ENCODE measurements at regions not wholly inside any gene's neighbourhood (a gene's known extent, or its start where the extent isn't known, plus 50 kb on each side); places are given as distances from the start of the nearest gene placed in this dataset.

DNA sequence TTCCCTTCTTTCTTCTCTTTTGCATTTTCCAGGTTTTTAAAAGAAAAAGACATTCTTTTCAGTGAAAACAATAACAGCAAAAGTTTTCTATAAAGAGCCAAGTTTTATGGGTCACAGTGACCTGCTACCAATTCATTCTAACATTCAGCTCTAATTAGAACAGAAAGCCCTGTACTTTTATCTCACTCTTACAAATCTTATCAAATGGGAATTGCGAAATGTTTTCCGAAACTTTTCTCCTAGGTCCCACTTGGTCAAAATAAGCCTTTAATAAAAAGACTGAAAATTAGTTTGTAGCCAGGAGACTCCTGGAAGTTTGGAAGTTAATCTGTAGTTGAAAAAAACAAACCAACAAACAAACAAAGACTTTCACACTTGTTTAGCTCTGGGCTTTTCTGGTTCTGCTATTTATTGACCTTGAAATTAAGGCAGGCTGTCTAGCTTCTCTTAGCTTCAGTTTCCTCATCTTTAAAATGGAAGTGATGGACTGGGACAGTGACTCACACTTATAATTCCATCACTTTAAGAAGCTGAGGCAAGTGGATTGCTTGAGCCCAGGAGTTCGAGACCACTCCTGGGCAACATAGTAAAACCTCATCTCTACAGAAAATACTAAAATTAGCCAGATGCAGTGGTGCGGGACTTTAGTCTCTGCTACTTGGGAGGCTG lies 613.5 kb upstream of the CDH4 start:
- DNase-seq (ENCODE audit: low spot score) = no peak

DNA sequence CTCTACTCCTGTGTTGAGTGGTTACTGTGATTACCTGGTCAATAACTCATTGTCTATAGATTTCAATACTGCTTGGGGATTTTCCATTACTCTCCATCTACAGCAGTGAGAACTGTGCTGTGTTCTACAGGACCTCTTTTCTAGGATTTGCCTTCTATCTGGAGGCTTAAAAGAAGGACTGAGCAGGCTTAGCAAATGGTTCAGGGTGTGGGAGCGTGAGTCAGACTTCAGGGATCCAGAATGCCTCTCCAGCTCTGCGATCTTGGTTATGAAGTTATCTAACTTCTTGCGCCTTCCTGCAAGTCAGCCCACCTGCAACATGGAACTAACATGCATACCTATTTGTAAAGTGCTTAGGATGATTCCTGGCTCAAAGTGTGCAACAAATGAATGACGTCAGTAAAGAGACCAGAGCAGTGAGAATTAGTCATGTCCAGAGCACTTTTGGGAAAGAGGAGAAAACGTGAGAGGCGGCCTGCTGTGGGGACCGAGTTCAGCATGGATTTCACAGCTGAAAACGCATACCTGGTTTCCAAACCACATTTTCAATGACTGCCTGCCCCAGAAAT lies 610.1 kb upstream of the CDH4 start:
- no peak for DNase-seq (ENCODE audit: low spot score)

DNA sequence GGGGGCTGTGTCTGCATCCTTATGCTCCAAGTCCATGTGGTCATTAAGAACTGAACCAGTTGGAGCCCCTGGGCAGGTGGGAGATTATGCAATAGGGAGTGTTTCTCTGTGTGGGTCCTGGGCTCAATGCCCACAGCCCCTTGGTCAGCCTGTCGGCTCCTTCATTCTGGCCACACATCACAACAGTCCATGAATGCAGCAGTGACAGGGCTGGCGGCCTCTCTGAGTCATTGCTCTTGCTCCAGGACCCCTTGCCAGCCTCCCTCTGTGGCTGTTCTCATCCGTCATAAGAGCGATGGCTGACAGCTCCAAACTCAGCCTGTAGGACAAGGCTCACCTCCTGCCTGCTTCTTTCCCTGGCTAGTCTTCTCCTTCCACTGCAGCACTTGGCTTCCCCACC lies 609.5 kb upstream of the CDH4 start:
- DNase-seq (ENCODE audit: low spot score) = no peak

GRCh38 chr20:60648556-60648955 lies 603.5 kb upstream of the CDH4 start:
- no peak for DNase-seq (ENCODE audit: low spot score)

DNA sequence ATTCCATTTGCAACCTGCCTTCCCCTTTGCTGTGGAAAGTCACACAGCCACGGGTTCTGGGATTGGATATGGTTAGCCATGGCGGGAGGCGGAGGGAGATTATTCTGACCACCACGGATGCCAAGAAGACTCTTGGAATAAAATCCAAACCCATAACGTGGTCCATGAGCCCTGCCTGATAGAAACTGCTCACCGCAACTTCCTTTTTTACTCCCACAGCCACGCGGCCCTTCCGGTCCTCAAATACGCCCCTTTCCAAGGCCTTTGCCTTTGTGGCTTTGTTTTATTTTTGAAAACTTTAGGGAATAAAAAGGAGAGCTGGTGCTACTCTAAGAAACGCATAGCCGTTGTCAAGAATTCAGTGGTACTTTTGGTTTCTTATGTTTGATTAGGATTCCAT lies 602.5 kb upstream of the CDH4 start:
- no peak for DNase-seq (ENCODE audit: low spot score)

GRCh38 chr20:60650087-60650486 lies 602.0 kb upstream of the CDH4 start:
- no peak for DNase-seq (ENCODE audit: low spot score)

DNA sequence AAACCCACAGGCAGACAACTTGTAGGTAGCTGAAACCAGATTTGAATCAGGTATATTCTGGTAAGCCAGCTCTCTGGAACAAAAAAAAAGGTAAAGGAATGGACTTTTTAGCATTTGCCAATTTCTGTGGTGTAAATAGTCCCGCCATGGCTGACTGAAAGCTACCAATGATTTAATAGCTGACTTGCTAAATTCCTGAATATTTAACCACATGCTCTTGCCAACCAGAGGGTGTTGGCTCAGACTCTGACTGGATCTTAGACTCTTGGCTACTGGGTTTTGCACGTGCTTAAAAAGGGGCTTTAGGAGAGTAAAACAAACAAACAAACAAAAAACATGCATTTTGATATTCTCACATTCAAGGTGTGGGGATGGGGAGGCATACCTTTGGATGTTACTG lies 600.0 kb upstream of the CDH4 start:
- DNase-seq (ENCODE audit: low spot score) = no peak

DNA sequence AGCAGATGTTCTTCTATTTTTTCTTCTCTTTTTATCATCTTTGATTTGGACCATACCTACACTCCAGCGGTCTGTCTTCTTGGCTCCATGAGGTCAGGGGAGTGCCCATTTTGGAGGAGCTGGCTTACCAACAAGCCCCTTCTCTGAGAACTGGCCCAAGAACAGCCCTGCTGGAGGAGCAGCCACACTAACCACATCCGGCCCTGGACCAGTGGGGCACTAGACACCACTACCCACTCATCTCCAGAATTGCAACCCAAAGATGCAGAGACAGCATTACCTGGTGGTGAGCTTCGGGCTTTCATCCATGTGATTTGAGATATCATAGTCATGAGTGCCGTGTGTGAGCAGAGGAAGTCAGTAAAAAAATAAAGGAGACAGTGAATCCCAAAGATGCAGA lies 599.4 kb upstream of the CDH4 start:
- no peak for DNase-seq (ENCODE audit: low spot score)

GRCh38 chr20:60653111-60653845 lies 598.8 kb upstream of the CDH4 start:
- no peak for DNase-seq (ENCODE audit: low spot score)

GRCh38 chr20:60658681-60659080 lies 593.4 kb upstream of the CDH4 start:
- no peak for DNase-seq (ENCODE audit: low spot score)

DNA sequence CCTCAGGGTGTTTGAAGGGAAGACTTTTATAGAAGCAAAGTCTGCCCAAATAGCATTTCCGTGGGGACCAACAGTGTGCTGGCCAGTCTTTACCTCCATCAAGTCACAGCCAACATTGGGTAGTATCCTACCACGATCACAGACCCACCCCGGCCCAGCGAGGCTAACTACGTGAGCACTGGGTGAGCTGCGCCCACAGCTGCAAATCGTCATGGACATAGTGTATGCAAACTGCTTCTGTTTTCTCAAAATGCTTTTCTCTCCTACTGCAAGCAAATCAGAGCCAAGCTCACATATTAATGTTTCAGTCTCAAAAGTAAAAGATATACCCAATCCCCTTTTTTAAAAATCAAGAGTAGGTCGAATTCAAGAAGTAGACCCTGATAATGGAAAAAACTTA lies 592.8 kb upstream of the CDH4 start:
- DNase-seq (ENCODE audit: low spot score) = no peak

- DNase-seq (ENCODE audit: low spot score) = no peak
Measured at GRCh38 chr20:60662307-60662706, 589.8 kb upstream of the CDH4 start.

DNA sequence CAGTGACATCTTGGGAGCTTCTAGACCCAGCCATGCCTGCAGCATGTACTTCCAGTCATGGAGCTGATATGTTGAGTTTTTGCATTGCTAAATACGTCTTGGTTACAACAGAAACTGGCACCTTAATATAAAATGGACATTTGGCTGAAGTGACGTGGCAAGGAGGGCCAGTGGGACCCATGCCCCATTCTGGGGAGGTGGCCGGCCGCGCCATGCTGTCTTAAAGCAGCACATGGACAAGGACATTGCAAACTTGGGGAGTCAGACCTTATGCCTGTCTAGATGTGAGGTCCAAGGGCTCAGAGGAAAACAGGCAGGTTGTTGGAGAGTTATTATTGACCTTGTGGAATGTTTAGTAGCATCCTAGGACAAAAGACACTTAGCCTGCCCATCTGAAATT lies 588.0 kb upstream of the CDH4 start:
- no peak for DNase-seq (ENCODE audit: low spot score)

DNA sequence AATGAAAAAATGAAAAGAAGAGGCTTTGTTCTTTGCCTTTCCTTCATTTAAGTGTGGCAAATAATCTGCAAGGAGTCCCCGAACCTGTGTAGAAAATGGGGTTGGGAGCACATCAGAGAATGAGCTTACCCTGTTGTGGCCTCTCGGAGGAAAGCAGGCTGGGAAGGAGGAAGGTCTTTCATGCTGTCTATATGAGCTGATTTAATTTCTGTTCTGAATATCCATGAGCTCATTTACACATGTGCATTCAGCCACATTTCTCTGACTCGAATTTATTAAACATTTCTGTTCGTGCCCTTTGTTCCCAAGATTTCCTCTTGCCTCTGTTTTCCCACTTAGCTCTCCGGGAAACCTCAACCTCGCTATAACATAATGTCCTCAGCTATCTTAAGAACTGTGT lies 584.4 kb upstream of the CDH4 start:
- DNase-seq (ENCODE audit: low spot score) = no peak

- no peak for DNase-seq (ENCODE audit: low spot score)
Measured at GRCh38 chr20:60669211-60669610, 582.9 kb upstream of the CDH4 start.

GRCh38 chr20:60676011-60676410 lies 576.0 kb upstream of the CDH4 start:
- DNase-seq (ENCODE audit: low spot score) = no peak

DNA sequence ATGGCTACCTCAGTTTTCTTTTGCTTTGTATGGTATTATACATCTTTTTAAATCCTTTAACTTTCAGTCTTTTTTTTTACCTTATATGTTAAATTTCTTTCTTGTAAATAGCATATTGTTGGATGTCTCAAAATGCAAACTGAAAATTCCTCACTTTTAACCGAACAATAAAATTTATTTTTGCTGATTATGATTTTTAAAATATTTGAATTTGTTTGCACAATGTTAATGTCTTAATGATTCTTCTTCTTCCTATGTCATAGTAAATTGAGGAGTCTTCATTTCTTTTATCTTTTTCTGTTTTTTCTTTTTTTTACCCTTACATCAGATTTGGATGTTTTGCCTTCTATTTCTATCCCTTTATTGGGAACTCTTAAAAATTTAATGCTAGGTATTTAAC lies 574.2 kb upstream of the CDH4 start:
- DNase-seq (ENCODE audit: low spot score) = no peak

DNA sequence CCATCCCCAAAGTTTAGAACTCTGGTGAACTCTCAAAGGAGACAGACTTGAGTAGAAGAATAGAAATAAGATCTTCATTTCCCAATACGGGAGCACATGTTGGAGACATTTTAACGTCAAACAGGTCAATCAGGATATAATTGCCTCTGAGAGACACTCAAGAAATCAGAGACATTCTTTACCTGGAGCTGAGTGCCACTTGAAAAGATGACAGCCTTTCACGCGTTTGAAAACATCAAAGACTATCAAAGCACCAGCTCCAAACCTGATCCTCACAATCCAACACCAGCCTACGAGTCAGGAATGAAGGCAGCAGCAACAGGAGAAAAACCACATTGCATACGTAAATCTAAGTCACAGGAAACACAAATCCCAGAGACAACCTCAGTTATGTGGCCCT lies 571.5 kb upstream of the CDH4 start:
- DNase-seq (ENCODE audit: low spot score) = no peak

DNA sequence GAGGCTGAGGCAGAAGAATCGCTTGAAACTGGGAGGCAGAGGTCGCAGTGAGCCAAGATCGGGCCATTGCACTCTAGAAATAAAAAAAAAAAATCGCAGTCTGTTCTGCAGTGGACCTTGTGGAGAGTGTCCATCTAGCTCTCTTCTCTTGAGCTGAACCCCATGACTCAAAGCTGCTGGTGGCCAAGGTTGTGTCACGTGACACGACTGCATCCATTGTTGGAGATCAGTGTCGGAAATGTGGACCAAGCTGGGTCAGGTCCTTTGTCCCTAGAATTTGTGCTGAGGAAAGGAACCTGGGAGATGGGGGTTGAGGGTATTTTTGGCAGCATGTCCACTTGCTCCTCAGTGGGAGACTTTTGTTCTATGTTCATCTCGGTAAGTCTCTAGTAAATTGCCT lies 564.8 kb upstream of the CDH4 start:
- no peak for DNase-seq (ENCODE audit: low spot score)

DNA sequence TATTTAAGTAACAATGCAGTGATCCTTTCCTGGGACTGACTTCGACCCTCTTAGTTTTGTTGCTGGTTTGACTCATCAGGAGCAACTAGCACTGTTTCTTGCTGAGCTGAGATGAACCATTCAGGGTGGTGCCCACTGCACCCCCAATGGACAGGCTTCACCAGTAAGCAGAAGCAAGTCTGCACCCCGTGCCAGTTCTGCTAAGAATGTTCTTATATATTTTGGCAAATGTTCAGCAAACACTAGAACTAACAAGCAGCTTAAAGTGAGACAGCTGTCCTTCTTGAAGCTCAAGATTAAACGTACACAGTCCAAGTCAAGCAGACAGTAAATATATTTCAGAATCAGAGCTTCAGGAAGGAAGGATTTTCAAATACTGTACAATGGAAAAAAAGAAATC lies 561.3 kb upstream of the CDH4 start:
- no peak for DNase-seq (ENCODE audit: low spot score)

GRCh38 chr20:60691966-60692615 lies 560.0 kb upstream of the CDH4 start:
- DNase-seq (ENCODE audit: low spot score) = no peak

GRCh38 chr20:60693496-60694133 lies 558.4 kb upstream of the CDH4 start:
- DNase-seq (ENCODE audit: low spot score) = no peak

DNA sequence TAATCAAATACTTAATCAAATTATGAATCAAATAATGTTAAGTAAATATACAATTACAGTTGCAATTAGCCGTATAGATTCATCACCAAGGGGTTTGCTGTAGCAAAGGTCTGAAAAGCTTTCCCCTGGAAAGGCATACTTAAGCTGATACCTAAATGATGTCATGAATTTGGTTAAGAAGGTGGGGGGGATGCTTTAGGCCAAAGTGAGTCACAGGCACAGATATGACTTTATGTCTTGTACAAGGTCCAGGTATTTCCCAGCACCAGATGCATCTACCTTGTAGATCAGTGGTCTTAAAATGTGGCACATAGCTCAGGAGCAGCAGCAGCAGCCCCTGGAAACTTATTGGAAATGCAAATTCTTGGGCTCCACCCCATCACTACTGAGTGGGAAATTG lies 557.3 kb upstream of the CDH4 start:
- DNase-seq (ENCODE audit: low spot score) = no peak

All from ecto neural progenitor cell (in vitro differentiated cells).